PC-9 (cell line): ENCODE measurements at regions not wholly inside any gene's neighbourhood (a gene's known extent, or its start where the extent isn't known, plus 50 kb on each side); places are given as distances from the start of the nearest gene placed in this dataset.

Experiments
- CTCF ChIP-seq: fragments of 200-600 bp; sonication (generic); conservative IDR thresholded peaks from 2 replicates; pipeline ENCODE4 v1.6.1; 2017; ENCODE audit warnings: mixed run types, antibody characterized with exemption, mild to moderate bottlenecking, moderate library complexity
- EZH2 ChIP-seq: fragments of 200-600 bp; sonication (generic); IDR thresholded peaks from 2 replicates; pipeline ENCODE4 v1.8.0; 2017; ENCODE audit warnings: antibody characterized with exemption, low read depth

- TF ChIP-seq CTCF (no peak), EZH2 (no peak)
Observed at GRCh38 chr20:23285536-23285935, 65.1 kb upstream of the NXT1 start.
